ENCODE measurements at regions not wholly inside any gene's neighbourhood (a gene's known extent, or its start where the extent isn't known, plus 50 kb on each side); places are given as distances from the start of the nearest gene placed in this dataset.
A peak's percentile ranks its signal among the peaks of the same experiment; 100 is the strongest.

GRCh38 chr21:28342212-28342810 is 650.4 kb downstream of the LTN1 start:
- H3K27me3 ChIP-seq = no peaks in the 10 kb centered on the region
- no peaks in the 10 kb centered on the region for H3K36me3 ChIP-seq
- no peak for DNase-seq (ENCODE audit: low spot score)
- no peak overlapping the region for H3K4me3 ChIP-seq
- no peak overlapping the region for H3K27ac ChIP-seq
- H3K9me3 ChIP-seq = no peaks in the 10 kb centered on the region
- peaks cover 0 to 18% of the 10 kb centered on the region in 2 donors for H3K4me1 ChIP-seq
- TF ChIP-seq CTCF (IDR thresholded peaks at IDR 0.05) = no peak

GRCh38 chr21:28339403-28339802 is 653.3 kb downstream of the LTN1 start:
- no peak overlapping the region for H3K4me3 ChIP-seq
- no peaks in the 10 kb centered on the region for H3K36me3 ChIP-seq
- TF ChIP-seq CTCF (IDR thresholded peaks at IDR 0.05) = no peak
- no peaks in the 10 kb centered on the region for H3K9me3 ChIP-seq
- H3K27me3 ChIP-seq = no peaks in the 10 kb centered on the region
- no peak overlapping the region for H3K27ac ChIP-seq
- no peak for DNase-seq (ENCODE audit: low spot score)
- peaks cover 0 to 18% of the 10 kb centered on the region in 2 donors for H3K4me1 ChIP-seq

- peaks cover 0 to 18% of the 10 kb centered on the region in 2 donors for H3K4me1 ChIP-seq
- no peak for TF ChIP-seq CTCF (IDR thresholded peaks at IDR 0.05)
- H3K4me3 ChIP-seq = no peak overlapping the region
- no peaks in the 10 kb centered on the region for H3K9me3 ChIP-seq
- no peak for DNase-seq (ENCODE audit: low spot score)
- no peak overlapping the region for H3K27ac ChIP-seq
- no peaks in the 10 kb centered on the region for H3K36me3 ChIP-seq
- no peaks in the 10 kb centered on the region for H3K27me3 ChIP-seq
Observed at GRCh38 chr21:28338701-28339305, 653.9 kb downstream of the LTN1 start.

- Histone ChIP-seq H3K9me3 (no peaks in the 10 kb centered on the region), H3K36me3 (no peaks in the 10 kb centered on the region), H3K4me3 (no peak overlapping the region), H3K27me3 (no peaks in the 10 kb centered on the region), H3K27ac (no peak overlapping the region), H3K4me1 (peaks cover 0 to 18% of the 10 kb centered on the region in 2 donors)
- no peak for DNase-seq (ENCODE audit: low spot score)
- peak in 1 of 2 donors; percentile 58 for TF ChIP-seq CTCF (IDR thresholded peaks at IDR 0.05)
Observed at GRCh38 chr21:28337315-28337714, 655.4 kb downstream of the LTN1 start.

GRCh38 chr21:28336314-28336713 is 656.4 kb downstream of the LTN1 start:
- H3K27ac ChIP-seq = no peak overlapping the region
- no peaks in the 10 kb centered on the region for H3K36me3 ChIP-seq
- peaks cover 0 to 18% of the 10 kb centered on the region in 2 donors for H3K4me1 ChIP-seq
- H3K9me3 ChIP-seq = no peaks in the 10 kb centered on the region
- peak; percentile 30 to 67 for TF ChIP-seq CTCF (IDR thresholded peaks at IDR 0.05)
- no peaks in the 10 kb centered on the region for H3K27me3 ChIP-seq
- no peak overlapping the region for H3K4me3 ChIP-seq
- no peak for DNase-seq (ENCODE audit: low spot score)

GRCh38 chr21:28334407-28334806 is 658.3 kb downstream of the LTN1 start:
- no peaks in the 10 kb centered on the region for H3K27me3 ChIP-seq
- no peak overlapping the region for H3K4me3 ChIP-seq
- DNase-seq (ENCODE audit: low spot score) = no peak
- H3K27ac ChIP-seq = no peak overlapping the region
- TF ChIP-seq CTCF (IDR thresholded peaks at IDR 0.05) = no peak
- no peaks in the 10 kb centered on the region for H3K9me3 ChIP-seq
- no peaks in the 10 kb centered on the region for H3K36me3 ChIP-seq
- H3K4me1 ChIP-seq = peaks cover 0 to 13% of the 10 kb centered on the region in 2 donors
